Left kidney (tissue), 1 donor: ENCODE measurements at regions not wholly inside any gene's neighbourhood (a gene's known extent, or its start where the extent isn't known, plus 50 kb on each side); places are given as distances from the start of the nearest gene placed in this dataset.

ENCODE experiments used
- DNase-seq: peaks from one replicate; pipeline ENCODE4 v3.0.0-alpha.2; 2013

DNA sequence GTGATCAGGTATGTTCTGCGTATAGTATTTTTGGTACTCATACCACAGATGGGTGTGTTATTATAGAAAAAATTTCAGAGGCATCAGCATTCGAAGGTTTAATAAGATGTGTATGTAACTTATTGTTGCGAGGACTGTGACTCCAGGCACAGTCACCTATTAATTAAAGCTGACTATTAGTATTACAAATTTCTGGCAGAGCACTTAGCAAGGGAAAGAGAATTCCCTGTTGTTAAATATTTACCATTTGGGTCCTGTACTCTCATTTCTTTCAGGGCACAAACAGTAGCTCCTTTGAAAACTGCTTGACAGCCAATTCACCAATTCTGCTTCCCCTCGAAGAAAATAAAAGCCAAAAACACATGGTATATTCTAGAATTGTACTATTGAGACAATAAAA, 653.8 kb downstream of the ELAVL2 start:
- DNase-seq = no peak

DNA sequence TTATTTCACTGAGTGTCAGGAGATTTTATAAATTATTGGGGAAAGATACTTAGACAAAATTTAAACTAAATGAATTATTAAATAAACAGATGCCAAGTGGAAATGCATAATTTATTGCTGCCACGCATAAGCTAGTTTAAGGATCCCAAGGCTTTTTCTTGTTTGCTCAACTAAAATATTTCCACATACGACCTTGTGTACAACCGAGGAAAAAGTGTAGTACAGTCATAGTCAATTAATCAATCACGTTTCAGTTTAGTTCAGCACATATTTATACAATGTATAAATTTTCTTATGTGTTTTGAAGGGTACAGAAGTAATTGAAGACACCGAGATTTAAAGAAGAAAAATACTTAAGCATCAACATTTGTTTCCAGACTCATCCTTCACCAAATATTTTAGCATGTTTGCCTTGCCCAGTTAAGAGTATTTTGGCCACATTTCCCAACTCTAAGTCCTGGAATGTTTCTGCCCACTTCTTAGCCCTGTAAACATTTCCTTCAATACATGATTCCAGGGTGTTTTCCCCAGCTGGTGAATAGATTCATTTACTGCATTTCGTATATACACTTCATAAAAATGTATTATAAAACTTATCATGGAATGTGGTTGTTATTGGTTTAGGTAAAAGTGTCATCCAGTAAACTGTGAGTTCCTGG, 652.9 kb downstream of the ELAVL2 start:
- no peak for DNase-seq

GRCh38 chr9:23194281-23194680, 631.8 kb downstream of the ELAVL2 start:
- DNase-seq = no peak

- no peak for DNase-seq
Observed at GRCh38 chr9:23215688-23216087, 610.4 kb downstream of the ELAVL2 start.

DNA sequence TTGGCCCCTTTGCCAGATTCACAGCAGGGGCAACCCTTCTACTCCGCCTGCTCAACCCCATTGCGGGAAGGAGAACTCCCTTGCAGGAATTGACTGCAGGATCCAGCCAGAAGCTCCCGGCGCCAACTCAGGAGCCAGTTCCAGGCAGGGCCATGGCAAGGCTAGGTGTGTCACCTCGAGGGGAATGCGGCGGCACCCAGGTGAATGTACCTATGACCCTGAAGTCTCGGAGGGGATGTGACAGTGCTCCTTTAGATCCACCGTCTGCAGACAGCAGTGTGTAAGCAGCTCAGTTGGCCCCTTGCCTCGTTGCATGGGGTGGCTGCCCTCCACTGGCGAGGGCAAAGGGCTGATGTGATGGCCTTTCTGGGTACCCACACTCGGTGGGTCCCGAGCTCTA, 606.6 kb downstream of the ELAVL2 start:
- no peak for DNase-seq

- no peak for DNase-seq
Observed at GRCh38 chr9:23220171-23220570, 605.9 kb downstream of the ELAVL2 start.

DNA sequence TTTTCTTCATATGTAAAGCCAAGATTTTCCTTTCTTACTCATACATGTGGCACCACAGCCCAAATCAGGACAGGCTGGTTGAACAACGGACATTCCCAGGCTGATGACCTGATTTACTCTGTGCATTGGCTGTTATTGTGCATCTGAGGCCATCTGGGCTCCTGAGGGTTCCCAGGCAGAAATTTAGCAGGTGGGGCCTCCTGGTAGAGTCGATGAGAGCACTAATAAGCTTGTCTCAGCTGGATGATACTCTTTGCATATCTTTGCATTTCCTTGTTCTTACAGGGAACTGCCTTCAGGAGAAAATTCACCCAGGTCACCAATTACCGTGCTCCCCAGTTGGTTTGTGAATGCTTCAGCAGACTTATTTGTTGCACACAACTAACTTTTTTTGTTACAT, 605.1 kb downstream of the ELAVL2 start:
- no peak for DNase-seq

DNA sequence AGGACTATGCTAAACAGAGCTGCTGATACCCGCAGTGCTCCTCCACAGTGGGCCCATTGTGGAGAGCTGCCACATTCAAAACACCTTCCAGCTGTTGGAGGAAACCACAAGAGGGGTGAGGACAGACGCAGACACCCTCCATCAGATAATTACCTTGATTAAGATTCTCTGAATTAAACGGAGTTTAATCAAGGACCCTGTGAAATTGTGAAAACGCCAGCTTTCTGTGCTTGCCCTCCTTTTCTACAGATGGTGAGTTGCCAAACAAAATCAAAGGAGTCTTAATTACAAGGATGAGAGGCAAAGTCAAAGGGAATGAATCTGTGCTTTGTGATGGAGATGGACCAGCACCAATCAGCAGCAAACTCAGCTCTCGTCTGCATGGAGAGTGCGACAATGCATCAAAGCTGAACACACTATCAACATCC, 596.1 kb downstream of the ELAVL2 start:
- DNase-seq = no peak

GRCh38 chr9:23232831-23233230, 593.2 kb downstream of the ELAVL2 start:
- DNase-seq = no peak

DNA sequence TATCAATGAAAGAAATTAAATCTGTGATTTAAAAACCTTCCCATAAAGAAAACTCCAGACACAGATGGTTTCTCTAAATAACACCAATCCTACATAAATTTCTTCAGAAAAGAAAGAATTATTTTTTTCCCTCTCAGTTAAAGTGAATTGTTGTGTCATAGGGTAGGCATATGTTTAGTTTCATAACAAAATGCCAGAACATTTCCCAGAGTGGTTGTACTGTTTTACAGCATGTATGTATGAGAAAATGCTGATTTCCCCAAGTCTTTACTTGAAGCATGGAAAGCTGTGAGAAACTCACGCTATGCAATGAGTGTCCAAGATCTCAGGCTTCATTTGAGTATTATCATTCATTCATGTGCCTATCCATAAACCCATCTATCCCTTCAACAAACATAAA, 582.5 kb downstream of the ELAVL2 start:
- no peak for DNase-seq

GRCh38 chr9:23245067-23245466, 581.0 kb downstream of the ELAVL2 start:
- DNase-seq = no peak

- DNase-seq = no peak
Observed at GRCh38 chr9:23254404-23255184, 571.4 kb downstream of the ELAVL2 start.

- DNase-seq = peak; percentile 48
Observed at GRCh38 chr9:23255346-23255745, 570.7 kb downstream of the ELAVL2 start.

DNA sequence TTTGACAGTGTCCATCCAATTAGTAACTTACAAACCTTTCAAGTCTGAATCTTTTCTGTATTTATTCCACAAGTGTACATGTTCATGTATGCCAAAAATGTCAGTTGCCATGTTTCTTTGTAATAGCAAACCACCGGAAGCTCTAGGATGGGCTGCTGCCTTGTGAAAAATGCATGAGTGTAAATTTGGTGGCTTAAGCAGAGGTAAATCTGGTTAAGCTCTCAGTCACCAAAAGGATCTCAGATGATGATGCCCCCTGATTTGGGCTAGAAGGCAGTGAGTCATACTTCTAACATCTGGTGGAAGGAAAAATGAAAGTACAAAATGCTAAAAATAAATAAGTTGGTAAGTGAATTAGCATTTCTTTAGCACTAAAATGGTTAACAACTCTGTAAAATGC, 567.5 kb downstream of the ELAVL2 start:
- DNase-seq = no peak

DNA sequence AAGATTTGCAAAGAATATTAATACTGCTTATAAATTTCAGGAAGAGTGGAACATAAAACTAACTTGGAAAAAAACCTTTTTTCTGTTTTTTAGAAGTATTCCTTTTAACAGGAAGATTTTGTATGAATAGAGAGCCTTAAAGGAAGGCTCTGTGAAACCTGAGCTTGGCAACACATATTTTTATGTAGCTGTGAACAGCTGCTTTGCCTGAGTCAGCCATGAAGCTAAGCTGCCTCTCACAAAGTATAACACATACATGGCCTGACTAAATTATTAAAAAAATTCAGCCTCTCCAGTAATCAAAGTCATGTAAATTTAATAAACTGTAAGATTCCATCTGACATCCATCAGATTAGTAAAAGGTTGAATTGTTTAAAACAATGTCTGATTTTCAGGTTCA, 547.5 kb downstream of the ELAVL2 start:
- DNase-seq = no peak

GRCh38 chr9:23287390-23287789, 538.6 kb downstream of the ELAVL2 start:
- DNase-seq = no peak

DNA sequence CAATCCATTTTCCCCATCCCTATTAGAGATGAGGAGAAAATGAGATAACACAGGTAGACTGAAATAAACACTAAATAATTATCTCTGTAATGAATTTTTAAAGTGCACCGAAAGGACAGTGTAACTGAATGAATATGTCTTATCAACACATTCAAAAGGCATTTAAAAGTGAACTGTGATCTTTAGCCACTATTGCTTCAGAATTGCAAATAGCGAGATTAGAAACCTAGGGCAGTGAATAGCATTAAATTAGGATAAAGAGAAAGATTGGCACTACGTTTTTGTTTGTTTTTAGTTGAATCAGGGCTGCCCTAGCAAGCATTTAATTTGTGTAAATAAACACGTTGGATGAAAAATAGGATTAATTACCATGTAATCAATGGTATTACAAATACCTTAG, 537.5 kb downstream of the ELAVL2 start:
- DNase-seq = no peak

DNA sequence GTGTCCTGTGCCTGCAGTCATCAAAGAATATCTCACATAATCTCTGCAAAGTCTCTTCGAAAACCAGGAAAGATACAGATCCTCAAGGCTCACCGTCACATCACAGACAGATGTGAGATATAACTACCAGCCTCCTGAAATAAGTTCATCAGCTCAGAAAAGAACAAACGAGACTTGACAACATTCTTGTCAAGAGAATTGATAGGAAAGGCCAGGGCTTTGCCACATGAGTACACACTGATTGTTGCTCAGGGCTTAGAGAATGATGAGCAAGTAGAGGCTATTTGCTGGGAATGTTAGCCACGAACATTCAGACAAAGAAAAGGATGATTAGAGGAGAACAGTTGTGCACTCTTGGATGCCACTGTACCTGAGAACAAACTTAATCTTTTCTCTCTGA, 535.1 kb downstream of the ELAVL2 start:
- no peak for DNase-seq

- DNase-seq = no peak
Observed at GRCh38 chr9:23302281-23302680, 523.8 kb downstream of the ELAVL2 start.

GRCh38 chr9:23306731-23307130, 519.3 kb downstream of the ELAVL2 start:
- no peak for DNase-seq

GRCh38 chr9:23307731-23308513, 518.1 kb downstream of the ELAVL2 start:
- DNase-seq = no peak

DNA sequence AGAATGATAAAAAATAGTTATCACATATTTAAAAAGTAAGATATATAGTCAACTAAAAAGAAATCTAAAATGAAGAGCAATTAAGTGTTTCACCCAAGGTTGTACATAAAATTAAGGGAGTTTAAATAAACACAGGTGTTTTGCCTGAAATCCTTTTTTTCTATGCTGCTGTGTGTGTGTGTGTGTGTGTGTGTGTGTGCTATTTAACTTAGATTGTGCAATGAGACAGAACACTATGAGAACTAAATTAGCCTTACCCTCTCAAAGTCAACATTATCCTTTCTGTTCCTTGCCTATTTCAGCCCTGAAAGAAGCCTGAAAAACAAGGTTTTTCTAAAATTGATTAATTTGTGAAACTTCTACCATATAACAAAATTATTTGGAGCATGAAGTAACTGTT, 516.2 kb downstream of the ELAVL2 start:
- DNase-seq = no peak

GRCh38 chr9:23314247-23314646, 511.8 kb downstream of the ELAVL2 start:
- no peak for DNase-seq
